NCI-H1105 (cell line): ENCODE measurements at regions not wholly inside any gene's neighbourhood (a gene's known extent, or its start where the extent isn't known, plus 50 kb on each side); places are given as distances from the start of the nearest gene placed in this dataset.

Source experiments
- DNase-seq: peaks from one replicate; lab custom pipeline; 2025; lab: John Stamatoyannopoulos, UW

GRCh38 chr12:65598688-65599087 is 225.6 kb upstream of the HMGA2 start:
- no peak for DNase-seq

- no peak for DNase-seq
These were observed 222.1 kb upstream of the HMGA2 start for GRCh38 chr12:65602253-65602609.

DNA sequence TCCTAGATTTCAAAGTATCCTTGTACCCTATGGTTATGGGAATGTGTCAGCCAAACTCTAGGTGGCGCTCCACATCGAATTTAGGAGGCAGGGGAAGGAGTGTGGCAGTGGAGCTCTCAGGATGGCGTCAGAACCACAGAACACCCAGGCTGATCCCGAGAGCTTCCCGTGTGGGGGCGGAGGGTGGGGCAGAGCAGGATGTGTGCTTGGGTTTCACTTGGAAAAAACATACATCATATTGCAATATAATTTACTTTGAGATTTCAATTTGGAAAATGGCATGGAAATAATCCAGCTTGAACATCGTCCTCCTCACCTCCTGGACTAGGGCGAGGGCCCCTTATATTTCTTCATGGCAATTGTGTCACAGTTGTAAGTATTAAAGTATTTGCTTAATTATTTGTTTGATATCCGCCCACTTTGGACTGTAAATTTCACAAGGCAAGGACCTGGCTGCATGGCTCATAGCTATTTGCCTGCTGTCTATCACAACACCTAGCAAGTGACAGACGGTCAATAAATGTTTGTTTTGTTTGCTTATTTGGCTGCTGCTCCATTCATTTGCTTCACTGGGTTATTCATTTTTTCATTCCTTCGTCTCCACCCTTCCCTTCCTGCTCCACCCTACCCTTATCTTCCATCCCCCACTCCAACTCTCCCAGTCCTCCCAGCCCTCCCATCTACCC is 221.5 kb upstream of the HMGA2 start:
- DNase-seq: peak; percentile 33

GRCh38 chr12:65603438-65604351 is 220.6 kb upstream of the HMGA2 start:
- no peak for DNase-seq

DNA sequence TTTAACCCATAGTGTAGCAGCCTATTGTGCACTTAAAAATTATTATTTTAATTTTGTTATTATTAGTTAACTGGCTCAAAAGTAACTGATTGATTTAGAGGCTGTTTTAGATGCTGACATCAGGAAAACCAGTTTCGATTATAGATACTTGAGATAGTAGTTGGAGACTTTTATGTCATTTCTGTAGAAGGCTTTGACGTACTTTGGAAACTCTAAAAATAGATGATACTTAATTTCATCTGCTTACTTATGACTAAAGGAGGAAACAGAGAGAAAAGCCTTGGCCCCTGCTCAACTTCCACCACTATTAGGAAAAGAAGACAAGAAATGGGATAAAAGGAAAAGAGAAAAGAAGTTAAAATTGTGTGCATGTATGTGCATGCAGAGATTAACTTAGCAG is 219.3 kb upstream of the HMGA2 start:
- no peak for DNase-seq

DNA sequence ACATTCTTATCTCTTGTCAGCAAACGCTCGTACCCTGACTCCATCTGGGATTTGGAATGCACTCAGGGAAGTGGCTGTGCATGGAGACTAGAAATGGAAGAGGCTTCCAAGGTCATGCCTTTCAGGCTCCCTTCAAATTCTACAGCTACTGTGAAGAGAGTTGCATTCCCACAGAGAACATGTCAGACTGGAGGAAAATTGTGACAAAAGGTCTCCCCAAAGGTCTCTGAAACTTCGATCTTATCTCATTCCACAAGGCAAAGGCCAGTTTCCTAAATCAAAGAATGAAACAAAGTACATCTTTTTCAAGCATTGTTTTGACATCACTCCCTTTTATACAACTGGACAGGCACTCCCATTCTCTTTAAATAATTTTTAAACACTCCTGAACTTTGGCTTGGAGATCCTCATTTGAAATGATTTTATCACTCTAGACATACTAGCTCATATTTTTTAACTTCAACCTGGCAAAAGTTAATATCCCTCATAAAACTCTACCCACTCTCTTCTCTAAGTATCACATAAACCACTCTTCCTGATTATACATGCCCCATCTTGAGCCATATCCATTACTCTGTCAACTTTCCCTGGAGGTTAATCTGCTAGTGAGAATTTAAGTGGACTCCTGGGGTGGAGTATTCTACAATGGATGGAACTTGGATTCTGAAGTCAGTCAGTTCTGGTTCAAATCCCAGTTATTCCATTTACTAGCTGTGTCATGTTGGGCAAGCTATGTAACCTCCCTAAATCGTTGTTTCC is 218.1 kb upstream of the HMGA2 start:
- DNase-seq: no peak

GRCh38 chr12:65607401-65607841 is 216.9 kb upstream of the HMGA2 start:
- no peak for DNase-seq

GRCh38 chr12:65608319-65608916 is 215.9 kb upstream of the HMGA2 start:
- no peak for DNase-seq

DNA sequence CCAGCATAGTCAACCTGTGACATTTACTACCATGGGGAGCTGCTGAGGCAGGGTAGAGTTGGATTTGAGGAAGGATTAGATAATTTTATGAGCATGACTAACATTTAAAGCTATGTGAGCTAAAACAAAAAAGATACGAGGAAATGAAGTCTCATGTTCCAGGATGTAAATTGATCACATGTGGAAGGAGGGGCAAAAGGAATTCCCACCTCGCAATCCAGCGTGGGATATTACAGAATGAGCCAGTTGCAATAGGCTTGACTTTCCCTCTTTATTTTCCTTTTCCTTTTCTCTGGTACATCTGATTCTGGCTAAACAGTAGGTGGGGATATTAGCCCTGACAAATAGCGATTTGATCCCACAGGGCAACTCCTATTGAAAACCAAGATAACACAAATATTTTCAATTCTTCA is 214.9 kb upstream of the HMGA2 start:
- no peak for DNase-seq

- DNase-seq: no peak
These were observed 212.9 kb upstream of the HMGA2 start for GRCh38 chr12:65611396-65611795.

DNA sequence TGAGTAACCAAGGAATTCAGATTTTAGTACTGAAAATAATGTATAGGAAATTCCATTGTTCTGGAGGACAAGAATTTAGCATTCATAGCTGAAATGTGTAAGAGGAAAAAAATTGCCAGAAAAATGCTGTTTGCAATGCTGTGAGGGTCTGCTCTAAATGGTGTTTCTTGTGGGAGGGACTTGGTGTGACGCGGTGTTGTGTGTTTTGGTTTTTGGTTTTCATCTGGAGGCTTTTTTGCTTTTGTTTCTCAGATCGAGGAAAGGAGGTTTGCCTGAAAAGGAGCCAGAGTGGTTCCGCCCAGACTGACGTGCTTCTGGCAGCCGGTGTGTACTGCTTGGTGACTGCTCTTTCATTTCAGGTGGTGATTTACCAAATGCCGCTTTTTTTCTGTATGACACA is 211.8 kb upstream of the HMGA2 start:
- DNase-seq: no peak

- no peak for DNase-seq
These were observed 210.6 kb upstream of the HMGA2 start for GRCh38 chr12:65613692-65614091.

DNA sequence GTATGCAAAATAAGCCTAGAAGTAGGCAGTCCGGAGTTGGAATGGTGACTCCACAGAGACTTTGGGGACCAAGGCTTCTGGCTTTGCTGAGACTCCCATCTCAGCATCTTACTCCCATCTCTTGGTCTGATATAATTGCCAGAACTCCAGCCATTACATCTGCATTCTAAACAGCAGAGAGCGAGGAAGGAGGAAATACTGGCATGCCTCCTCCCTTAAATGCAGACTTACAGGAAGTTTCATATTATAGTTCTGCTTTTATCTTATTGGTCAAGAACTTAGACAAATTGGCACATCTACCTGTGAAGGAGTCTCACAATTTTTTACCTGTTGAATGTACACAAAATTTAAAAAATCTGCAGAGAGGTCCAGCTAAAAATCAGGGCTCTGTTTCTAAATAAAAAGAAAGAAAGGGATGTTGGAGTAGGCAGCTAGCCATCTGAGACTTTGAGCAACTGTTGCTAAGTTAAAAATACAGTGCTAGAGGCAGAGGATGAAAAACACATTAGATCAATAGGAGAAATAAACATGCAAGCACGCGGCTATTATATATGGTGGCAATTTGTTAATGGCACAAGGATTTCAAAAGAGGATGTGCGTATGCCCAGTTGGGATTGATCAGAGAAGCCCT is 209.9 kb upstream of the HMGA2 start:
- DNase-seq: no peak

DNA sequence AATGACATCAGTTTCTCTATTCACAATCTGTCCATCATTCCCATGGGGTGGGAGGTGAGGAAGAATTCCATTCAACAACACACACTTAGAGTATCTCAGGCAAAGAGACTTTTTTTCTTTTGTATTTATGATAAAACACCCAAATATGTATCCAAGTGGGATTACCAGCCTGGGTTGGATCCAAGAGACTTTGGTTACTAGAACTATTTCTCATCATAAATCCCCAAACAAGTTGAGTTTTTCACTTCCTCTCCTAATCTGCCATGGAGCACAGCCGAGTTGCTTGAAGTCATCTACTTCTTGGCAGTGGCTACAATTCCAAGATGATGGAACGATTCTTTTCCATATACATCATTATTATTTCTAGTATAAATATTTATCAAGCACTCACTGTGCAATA is 209.2 kb upstream of the HMGA2 start:
- no peak for DNase-seq

- DNase-seq: no peak
These were observed 208.3 kb upstream of the HMGA2 start for GRCh38 chr12:65616022-65616421.

DNA sequence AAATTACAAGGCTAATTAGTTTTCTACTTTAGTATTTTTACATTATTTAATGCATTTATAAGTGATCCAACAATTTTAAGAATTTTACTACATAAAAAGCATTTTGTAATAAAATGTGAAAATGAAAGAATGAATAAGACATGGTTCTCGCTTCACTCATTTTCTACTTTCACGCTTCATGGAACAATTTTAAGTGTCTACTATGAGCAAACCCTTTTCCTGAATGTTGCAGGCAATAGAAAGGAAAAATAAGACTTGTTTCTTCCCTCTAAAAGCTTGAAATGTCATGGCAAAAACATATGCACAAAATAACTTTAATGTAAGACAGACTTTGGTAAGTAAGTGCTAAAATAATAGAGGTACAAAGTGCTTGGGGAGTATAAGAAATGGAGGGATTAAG is 205.7 kb upstream of the HMGA2 start:
- no peak for DNase-seq

DNA sequence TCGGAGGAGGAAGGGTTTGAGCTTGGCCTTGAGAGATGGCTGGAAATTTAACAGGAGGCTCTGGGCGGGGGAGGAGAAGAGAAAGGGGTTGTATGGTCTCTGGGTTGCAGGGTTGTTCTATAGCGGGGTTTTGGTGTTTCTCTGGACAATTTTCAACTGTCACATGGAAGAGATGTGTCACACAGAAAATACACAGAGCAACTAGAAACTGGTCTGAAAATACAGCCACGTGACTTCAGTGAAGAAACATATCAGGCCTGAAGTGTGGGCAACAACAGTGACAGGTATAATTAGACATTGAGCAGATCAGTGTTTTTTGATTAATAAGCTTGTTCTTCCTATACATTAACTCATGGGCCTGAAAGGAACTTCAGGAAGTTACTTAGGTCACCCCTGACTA is 205.3 kb upstream of the HMGA2 start:
- no peak for DNase-seq

DNA sequence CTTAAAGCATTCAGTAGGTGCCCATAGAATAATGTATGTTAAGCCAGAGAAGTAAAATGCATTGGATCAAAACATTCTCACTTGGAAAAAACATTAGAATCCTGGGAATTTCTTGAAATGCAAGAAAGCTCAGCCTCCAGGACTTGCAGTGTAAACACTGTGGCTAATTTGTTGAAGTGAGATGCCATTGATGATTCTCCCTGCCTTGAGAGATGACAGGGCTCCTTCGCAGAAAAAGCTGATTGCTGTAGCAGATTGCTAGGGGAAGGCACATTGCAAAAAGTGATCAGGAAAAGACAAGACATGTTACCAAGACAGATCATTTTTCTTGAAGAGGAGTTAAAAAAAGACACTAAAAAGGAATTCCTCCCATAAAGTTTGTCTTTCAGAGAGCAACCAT is 204.2 kb upstream of the HMGA2 start:
- DNase-seq: no peak

GRCh38 chr12:65622056-65622455 is 202.2 kb upstream of the HMGA2 start:
- DNase-seq: no peak

DNA sequence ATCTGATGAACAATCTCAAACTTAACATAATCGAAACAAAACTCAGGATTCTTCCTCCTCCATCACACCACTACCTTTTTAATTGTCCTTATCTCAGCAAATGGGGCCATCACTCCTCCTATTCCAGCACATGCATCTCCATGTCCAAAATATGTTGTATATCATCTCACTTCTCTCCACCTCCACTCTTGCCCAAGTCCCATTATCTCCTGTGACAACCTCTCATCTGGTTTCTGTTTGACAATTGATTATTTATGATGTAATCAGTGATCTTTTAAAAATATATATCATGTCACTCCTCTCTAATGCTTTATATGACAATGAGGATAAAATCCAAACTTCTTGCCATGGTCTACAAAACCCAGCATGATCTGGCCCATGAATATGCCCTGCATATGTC is 200.8 kb upstream of the HMGA2 start:
- DNase-seq: no peak

DNA sequence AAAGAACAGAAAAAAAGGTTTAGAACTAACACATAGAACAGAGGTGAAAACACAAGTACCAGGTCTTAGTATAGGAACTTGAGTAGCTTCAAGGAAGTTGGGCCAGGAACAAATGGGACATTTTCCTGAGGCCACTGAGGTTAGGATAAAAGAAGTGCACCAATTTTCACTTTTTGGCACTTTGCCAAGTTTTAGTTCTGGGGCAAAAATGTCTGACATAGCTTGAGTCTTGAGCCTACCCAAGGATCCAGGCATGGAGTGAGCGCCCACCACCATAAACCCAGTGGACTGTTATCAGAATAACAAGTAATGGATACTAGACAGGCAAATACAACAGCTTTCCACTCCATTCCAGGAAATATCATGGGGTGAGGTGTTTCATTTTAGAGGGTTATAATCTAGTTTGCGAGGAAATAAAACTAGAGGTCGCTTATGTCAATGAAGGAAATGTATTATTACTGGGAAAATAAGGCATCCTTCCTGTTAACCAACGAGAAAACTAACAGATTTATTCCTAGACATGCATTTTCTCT is 199.7 kb upstream of the HMGA2 start:
- DNase-seq: no peak

DNA sequence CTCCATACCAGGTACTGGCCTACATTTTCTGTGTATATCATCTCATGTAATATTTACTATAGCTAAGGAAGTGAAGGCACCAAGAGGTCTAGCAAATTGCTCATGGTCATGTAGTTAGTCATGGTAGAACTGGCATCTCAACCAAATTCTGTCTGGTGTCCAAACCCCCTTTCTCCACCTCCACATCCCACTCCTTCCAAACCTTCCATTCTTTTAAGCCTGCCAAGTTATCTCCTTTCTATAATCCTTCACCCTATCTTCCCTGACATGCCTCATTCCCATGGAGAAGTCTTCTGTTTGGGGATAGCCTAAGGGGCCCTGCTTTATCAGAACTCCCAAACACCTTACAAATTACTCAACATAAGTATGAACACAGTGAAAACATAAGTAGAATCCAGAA is 196.2 kb upstream of the HMGA2 start:
- no peak for DNase-seq
